NCI-H2081 (cell line): ENCODE measurements at regions not wholly inside any gene's neighbourhood (a gene's known extent, or its start where the extent isn't known, plus 50 kb on each side); places are given as distances from the start of the nearest gene placed in this dataset.
"Not testable (repeated sequence)": the region's sequence is repeated elsewhere in the genome, so short reads cannot be mapped to it uniquely, and the experiment has no call there.

Experiments used
- DNase-seq, 2 experiments: peaks; one replicate each; lab custom pipeline; 2025; lab: John Stamatoyannopoulos, UW

DNA sequence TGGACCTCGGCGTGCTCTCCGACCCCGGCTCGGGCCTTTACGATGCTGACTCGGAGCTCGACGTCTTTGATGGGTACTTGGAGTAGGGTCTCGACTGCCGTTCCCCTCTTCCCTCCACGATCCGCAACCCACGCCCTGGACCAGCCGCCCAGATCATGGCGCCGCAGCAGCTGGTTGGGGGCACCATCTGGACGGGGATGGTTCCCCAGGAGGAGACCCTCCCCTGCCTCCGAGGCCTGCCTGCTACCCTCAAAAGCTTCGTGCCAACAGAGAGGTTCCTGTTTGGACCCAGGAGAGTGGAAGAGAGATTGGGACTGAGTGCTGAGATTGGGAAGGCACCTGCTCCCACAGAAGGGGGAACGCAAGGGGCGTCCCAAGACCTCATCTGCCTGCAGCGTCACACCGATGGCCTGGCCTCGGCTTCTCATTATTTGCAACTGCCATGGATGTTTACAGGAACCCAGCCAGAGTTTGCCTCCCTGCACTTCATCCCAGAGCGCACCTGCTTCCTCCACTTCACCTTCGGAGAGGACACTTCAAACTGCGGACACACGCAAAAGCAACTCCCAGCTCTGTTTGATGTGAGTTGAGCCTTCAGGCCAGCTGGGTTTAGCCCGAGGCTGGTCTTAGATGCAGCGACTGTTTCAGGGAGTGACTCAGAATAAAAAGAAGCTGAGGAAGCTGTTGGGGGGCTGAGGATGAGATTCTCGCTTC is 58.9 kb downstream of the GOLGA6L7 start:
- peak; percentile 34 to 63 for DNase-seq

DNA sequence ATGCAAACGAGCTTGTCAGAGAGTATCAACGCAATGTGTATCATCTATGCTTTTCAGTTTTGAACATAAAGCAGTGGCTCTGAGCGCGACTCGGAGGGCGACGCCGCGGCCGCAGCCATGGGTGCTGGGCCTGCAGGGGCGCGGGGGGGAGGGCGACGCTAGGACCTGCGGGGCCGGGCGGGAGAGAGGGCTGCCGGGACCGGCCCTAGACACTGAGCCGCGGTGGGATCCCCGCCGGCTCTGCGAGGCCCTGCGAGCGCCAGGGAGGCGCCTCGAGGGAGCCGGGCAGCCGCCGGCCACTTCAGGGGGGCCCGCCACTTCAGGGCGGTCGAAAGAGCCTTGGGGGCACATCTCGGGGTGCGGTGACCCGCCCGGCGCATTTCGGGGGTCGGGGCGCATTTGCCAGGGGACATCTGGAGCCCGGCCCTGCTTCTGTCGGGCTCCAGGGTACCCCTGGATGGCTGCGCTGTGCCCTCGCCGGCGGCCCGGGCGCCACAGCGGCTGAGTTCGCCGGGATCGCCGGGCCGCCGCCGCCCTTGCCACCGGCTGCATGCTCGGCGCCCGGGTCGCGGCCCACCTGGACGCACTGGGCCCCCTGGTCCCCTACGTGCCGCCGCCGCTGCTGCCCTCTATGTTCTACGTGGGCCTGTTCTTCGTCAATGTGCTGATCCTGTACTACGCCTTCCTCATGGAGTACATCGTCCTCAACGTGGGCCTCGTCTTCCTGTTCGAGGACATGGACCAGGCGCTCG is 59.6 kb downstream of the GOLGA6L7 start:
- DNase-seq, result not testable (repeated sequence)

DNA sequence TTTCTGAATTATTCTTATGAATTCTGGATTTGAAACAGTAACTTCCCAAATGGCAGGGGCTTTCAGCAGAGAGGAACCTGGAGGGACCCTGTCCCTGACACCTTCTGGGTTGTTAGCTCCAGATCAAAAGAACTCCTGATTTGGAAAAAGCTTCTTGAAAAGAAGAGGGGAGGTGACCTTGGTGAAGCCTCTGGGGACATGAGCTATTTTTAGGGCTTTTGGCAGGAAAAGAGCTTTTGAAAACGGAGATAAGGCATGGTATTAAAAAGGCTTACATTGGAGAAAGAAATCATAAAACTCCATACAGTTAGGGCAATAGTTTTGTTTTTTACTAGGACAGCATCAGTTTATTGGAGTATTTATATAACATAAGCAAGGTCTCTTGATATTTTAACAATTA is 60.3 kb downstream of the GOLGA6L7 start:
- DNase-seq, result not testable (repeated sequence)

DNA sequence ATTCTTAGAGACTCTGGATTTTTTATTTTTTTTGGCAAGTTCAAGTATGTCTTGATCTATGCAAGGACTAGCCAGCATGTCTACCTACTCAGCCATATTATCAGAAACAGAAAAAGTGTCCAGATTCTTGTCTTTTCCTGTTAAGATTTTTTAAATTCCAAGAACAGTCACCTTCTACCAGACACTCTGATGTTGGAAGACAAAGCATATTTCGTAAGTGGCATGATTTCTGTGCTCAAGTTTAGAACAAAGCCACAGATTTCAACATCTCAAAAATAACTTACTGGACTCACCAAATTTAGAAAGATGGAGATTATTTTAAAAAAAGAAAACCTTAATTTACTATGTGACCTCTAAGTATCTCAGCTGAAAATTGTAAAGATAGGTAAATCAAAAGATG is 61.9 kb downstream of the GOLGA6L7 start:
- no peak for DNase-seq

DNA sequence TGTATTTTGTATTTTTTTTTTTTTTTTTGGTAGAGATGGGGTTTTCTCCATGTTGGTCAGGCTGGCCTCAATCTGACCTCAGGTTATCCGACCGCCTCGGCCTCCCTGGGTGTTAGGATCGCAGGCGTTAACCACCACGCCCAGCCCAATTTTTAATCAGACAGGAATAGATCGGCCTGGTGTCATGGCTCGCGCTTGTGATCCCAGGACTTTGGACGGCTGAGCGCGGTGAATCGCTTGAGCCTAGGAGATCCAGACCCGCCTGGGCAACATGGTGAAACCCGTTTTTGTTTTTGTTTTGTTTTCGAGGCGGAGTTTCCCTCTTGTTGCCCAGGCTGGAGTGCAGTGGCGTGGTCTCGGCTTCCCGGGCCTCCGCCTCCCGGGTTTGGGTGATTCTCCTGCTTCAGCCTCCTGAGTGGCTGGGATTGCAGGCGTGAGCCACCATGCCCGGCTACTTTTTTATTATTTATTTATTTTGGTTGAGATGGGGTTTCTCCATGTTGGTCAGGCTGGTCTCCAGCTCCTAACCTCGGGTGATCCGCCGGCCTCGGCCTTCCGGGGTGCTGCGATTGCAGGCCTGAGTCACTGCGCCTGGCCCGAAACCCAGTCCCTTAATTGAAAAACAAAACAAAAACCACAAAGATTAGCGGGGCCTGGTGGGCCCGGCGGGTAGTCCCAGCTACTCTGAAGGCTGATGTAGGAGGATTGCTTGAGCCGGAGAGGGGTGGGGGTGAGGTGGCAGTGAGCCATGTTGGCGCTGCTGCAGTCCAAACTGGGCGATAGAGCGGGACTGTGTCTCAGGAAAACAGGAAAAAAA is 63.9 kb downstream of the GOLGA6L7 start:
- DNase-seq, result not testable (repeated sequence)

DNA sequence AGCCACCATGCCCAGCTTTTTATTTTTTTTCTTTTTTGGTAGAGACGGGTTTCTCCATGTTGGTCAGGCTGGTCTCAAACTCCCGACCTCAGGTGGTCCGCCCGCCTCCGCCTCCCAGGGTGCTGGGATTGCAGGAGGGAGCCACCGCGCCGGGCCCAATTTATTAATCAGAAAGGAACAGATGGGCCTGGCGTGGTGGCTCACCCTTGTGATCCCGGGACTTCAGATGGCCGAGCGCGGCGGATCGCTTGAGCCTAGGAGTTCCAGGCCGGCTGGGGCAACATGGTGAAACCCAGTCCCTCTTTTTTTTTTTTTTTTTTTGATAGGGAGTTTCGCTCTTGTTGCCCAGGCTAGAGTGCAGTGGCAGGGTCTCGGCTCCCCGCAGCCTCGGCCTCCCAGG is 64.6 kb downstream of the GOLGA6L7 start:
- no peak for DNase-seq

DNA sequence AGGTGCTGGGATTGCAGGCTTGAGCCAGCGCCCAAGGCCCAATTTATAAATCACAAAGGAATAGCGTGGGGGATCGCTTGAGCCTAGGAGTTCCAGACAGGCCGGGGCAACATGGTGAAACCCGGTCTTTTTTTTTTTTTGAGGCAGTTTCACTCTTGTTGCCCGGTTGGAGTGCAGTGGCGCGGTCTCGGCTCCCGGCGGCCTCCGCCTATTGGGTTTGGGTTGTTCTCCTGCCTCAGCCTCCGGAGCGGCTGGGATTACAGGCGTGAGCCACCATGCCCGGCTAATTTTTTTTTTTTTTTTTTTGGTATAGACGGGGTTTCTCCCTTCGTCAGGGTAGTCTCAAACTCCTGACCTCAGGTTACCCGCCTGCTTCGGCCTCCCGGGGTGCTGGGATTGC is 65.0 kb downstream of the GOLGA6L7 start:
- no peak for DNase-seq

DNA sequence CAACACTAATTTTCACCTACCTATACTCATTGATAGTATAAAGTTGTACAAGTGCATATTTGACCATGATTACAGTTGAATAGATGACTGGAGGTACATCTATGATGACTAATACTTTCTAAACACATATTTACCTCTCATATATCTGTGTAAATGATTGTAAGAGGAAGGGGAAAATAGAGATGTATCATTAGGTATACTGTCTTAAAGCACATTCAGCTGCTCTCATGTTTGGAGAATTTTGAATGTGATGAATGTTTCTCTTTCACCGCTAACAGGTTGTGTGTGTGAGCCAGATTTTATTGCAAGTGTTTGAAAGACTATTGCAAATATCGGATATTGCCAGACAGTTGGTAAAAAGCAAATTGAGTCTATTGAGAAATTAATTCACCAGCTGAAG is 66.2 kb upstream of the GOLGA8M start:
- not testable (repeated sequence) for DNase-seq

DNA sequence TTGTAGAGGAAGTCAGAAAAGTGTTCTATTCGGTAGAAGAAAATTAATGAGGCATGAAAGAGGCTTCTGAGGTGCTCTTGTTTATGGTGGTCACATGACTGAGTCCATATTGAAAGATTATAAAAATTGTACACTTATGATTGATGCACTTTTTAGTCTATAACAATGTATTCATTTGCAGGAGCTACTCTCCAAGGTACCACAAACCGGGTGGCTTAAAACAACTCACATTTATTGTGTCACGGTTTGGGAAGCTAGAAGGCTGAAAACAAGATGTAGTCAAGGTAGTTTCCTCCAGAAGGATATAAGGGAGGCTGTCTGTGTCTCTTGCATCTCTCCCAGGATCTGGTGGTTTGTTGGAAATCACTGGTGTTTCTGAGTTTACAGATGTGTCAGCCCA is 60.6 kb upstream of the GOLGA8M start:
- DNase-seq, result not testable (repeated sequence)
